PFSK-1 (cell line): ENCODE measurements at regions not wholly inside any gene's neighbourhood (a gene's known extent, or its start where the extent isn't known, plus 50 kb on each side); places are given as distances from the start of the nearest gene placed in this dataset.

Experiments used
- FOXP2 ChIP-seq: optimal IDR thresholded peaks from 2 replicates; pipeline ENCODE3; 2011; ENCODE audit warnings: borderline replicate concordance, control low read depth, inconsistent platforms; ENCODE audit not compliant: insufficient read depth; ENCODE audit errors: extremely low read length, extremely low read depth
- POLR2AphosphoS5 ChIP-seq: IDR thresholded peaks from 2 replicates; pipeline ENCODE4 v1.6.1; 2012; ENCODE audit warnings: low read depth, mild to moderate bottlenecking, control low read depth, low read length, moderate library complexity
- SIN3A ChIP-seq: IDR thresholded peaks from 2 replicates; pipeline ENCODE4 v1.6.1; 2012; ENCODE audit warnings: mild to moderate bottlenecking, low read length, moderate library complexity, borderline replicate concordance; ENCODE audit not compliant: insufficient read depth
- TAF1 ChIP-seq: IDR thresholded peaks from 2 replicates; pipeline ENCODE4 v1.6.1; 2012; ENCODE audit warnings: low read length, control low read depth, borderline replicate concordance; ENCODE audit not compliant: insufficient read depth
- TF ChIP-seq, protein P1 (sequence below), 2 experiments: IDR thresholded peaks; 2 replicates each; pipeline versions ENCODE4 v1.6.1 to v1.8.0; 2011 to 2012; ENCODE audit warnings: low read depth in 2 of 2, low read length in 2 of 2, control low read depth in 1 of 2, inconsistent platforms in 1 of 2, mild to moderate bottlenecking in 1 of 2, moderate library complexity in 1 of 2; ENCODE audit not compliant: insufficient read depth in 1 of 2

DNA sequence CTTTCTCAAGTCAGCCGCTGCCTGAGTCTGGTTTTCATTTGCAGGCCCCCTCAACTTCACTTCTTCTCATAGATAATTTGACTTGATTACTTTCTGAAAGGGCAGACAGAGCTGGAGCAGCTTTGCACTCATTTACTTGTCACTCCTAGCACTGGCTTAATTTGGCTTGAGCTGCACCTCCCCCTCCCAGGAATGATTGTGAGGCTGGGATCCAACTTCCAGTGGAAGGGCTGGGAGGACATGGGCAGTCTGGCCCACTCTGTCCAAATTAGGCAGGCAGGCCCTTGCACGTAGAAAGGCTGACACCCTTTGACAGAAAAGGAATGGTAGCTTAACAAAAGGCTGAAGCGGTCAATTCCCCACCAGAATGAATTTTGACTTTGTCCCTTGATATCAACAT lies 453.9 kb downstream of the ETS1 start:
- TF ChIP-seq FOXP2 (no peak), SIN3A (no peak), TAF1 (no peak)
- TF ChIP-seq, protein P1, sequence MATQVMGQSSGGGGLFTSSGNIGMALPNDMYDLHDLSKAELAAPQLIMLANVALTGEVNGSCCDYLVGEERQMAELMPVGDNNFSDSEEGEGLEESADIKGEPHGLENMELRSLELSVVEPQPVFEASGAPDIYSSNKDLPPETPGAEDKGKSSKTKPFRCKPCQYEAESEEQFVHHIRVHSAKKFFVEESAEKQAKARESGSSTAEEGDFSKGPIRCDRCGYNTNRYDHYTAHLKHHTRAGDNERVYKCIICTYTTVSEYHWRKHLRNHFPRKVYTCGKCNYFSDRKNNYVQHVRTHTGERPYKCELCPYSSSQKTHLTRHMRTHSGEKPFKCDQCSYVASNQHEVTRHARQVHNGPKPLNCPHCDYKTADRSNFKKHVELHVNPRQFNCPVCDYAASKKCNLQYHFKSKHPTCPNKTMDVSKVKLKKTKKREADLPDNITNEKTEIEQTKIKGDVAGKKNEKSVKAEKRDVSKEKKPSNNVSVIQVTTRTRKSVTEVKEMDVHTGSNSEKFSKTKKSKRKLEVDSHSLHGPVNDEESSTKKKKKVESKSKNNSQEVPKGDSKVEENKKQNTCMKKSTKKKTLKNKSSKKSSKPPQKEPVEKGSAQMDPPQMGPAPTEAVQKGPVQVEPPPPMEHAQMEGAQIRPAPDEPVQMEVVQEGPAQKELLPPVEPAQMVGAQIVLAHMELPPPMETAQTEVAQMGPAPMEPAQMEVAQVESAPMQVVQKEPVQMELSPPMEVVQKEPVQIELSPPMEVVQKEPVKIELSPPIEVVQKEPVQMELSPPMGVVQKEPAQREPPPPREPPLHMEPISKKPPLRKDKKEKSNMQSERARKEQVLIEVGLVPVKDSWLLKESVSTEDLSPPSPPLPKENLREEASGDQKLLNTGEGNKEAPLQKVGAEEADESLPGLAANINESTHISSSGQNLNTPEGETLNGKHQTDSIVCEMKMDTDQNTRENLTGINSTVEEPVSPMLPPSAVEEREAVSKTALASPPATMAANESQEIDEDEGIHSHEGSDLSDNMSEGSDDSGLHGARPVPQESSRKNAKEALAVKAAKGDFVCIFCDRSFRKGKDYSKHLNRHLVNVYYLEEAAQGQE (IDR thresholded peaks at IDR 0.05; ENCODE audit: insufficient read depth in 1 of 2, low read depth in 2 of 2, low read length in 2 of 2): no peak

DNA sequence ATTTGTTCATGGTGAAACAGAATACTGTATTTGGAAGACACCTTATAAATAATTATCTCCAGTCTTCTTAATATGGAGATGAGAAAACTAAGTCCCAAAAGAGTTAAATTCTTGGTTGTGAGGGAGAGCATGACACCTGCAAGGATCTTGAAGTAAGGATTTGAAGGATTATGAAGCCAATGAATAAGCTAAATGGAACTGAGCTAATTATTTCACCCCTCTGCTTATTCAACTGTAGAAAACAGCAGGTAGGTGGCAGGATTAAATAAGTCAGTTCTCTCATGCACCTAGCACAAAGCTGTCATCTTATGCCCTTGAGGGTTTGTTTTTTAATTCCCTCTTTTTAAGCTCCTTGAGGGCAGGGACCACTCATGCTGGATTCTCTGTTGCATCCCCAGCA lies 457.3 kb downstream of the ETS1 start:
- TF ChIP-seq SIN3A: no peak
- TF ChIP-seq, protein P1 (IDR thresholded peaks at IDR 0.05; ENCODE audit: insufficient read depth in 1 of 2, low read depth in 2 of 2, low read length in 2 of 2): no peak
- TF ChIP-seq TAF1: no peak
- TF ChIP-seq FOXP2: no peak
- TF ChIP-seq POLR2AphosphoS5: no peak

DNA sequence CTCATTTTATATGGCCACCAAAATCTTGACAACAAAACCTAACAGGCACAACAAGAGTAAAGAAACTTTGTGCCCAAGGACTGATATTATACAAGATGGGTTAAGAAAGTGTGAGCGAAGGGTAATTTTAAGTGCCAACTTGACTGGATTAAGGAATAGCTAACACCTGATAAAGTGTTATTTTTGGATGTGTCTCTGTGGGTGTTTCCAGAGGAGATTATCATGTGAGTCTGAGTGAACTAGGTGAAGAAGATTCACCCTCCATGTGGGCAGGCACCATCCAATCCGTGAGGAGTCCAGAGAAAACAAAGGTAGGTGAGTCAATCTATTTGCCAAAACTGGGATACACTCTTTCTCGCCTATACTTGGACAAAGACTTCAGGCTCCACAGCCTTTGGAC lies 461.6 kb downstream of the ETS1 start:
- TF ChIP-seq, protein P1 (IDR thresholded peaks at IDR 0.05; ENCODE audit: insufficient read depth in 1 of 2, low read depth in 2 of 2, low read length in 2 of 2): no peak
- TF ChIP-seq TAF1 (no peak), POLR2AphosphoS5 (no peak), SIN3A (no peak), FOXP2 (no peak)

DNA sequence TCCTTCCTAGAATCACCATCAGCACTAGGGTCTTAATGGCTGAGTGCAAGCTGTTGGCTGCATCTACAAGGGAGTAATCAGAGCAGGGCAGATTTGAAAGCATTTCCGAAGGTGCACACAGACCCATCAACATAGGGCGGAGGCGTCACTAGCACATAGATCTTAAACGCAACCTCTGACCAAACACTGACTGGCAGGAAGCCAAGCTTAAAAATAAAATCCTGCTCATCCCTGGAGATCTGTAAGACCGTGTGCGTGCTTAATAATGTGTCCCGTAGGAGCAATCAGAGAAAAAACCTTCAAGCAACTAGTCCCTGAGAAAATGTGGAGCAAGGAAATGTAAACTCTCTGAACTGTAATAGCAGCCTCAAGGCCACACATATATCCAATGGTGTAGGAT lies 470.5 kb downstream of the ETS1 start:
- TF ChIP-seq, protein P1 (IDR thresholded peaks at IDR 0.05; ENCODE audit: insufficient read depth in 1 of 2, low read depth in 2 of 2, low read length in 2 of 2): no peak
- TF ChIP-seq POLR2AphosphoS5 (no peak), TAF1 (no peak), FOXP2 (no peak), SIN3A (no peak)

DNA sequence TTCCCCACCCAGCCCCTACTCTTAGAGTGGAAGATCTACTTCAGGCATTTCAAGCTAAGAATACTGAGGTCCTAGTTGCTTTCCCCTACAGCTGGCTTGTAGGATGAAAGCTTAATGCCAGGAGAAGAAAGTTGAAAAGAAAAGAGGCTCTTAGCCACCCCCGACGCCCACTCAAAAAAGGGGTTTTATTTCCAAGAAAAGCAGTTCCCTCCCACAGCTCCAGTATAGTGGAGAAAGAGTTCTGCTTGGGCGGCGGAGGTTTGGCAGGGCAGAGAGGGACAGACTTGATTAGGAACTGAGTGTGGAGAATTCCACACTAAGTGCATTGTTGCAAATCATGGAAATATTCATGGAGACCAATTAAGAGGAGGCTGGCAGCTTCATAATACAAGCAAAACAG lies 470.9 kb downstream of the ETS1 start:
- TF ChIP-seq, protein P1 (IDR thresholded peaks at IDR 0.05; ENCODE audit: insufficient read depth in 1 of 2, low read depth in 2 of 2, low read length in 2 of 2): no peak
- no peak for TF ChIP-seq FOXP2
- TF ChIP-seq POLR2AphosphoS5: no peak
- no peak for TF ChIP-seq SIN3A
